Panc1 (cell line): ENCODE measurements at regions not wholly inside any gene's neighbourhood (a gene's known extent, or its start where the extent isn't known, plus 50 kb on each side); places are given as distances from the start of the nearest gene placed in this dataset.

Experiments used
- ATAC-seq: fragments of 200-7000 bp; cut with Tn5 transposase; 2 replicates; pipeline ENCODE4 v1.9.1; 2020; ENCODE audit warnings: mild to moderate bottlenecking, moderate library complexity
- BruUV-seq: library from RNA; stranded (reverse); fragments of 400-500 nt; replicated peaks from 2 replicates; lab custom pipeline; 2021; lab: Mats Ljungman, UMichigan
- CTCF ChIA-PET: fragments of 300-600 bp; sonication (Branson Sonifier 250); formaldehyde crosslinking; loops from one replicate; lab custom pipeline; 2022; ENCODE audit warnings: antibody characterized with exemption; lab: Charles Lee
- POLR2A ChIA-PET: fragments of 300-600 bp; sonication (Branson Sonifier 250); formaldehyde crosslinking; loops from one replicate; lab custom pipeline; 2022; ENCODE audit warnings: antibody characterized with exemption; lab: Charles Lee
- DNase-seq: peaks from one replicate; pipeline ENCODE4 v3.0.0-alpha.2; 2010; ENCODE audit warnings: low read depth, low spot score
- H3K27ac ChIP-seq: 2 replicates; pipeline ENCODE4 v1.5.1; 2011; ENCODE audit warnings: mild to moderate bottlenecking, low read length, inconsistent platforms
- H3K27me3 ChIP-seq: fragments of 200-500 bp; sonication (Bioruptor generic); 2 replicates; pipeline ENCODE4 v1.6.0; 2014; ENCODE audit warnings: low read length, inconsistent platforms; ENCODE audit not compliant: control insufficient read depth, insufficient read depth
- H3K36me3 ChIP-seq: fragments of 200-500 bp; sonication (Bioruptor generic); 2 replicates; pipeline ENCODE4 v1.5.1; 2014; ENCODE audit warnings: inconsistent platforms, mild to moderate bottlenecking, low read length, moderate library complexity; ENCODE audit not compliant: control insufficient read depth, insufficient read depth
- H3K4me1 ChIP-seq: 2 replicates; pipeline ENCODE4 v1.5.1; 2011; ENCODE audit warnings: inconsistent platforms, mild to moderate bottlenecking, low read length, moderate library complexity; ENCODE audit not compliant: control insufficient read depth, insufficient read depth
- H3K4me3 ChIP-seq, 2 experiments: 2 replicates each; pipeline ENCODE4 v1.5.1; 2011 to 2012; ENCODE audit warnings: low read depth in 2 of 2, low read length in 2 of 2, mild to moderate bottlenecking in 2 of 2, inconsistent platforms in 1 of 2, moderate library complexity in 1 of 2
- H3K9me3 ChIP-seq: fragments of 200-500 bp; sonication (Bioruptor generic); 2 replicates; pipeline ENCODE4 v1.5.1; 2014; ENCODE audit warnings: low read depth, mild to moderate bottlenecking, inconsistent platforms, low read length, moderate library complexity; ENCODE audit not compliant: control insufficient read depth, insufficient read depth
- POLR2AphosphoS5 ChIP-seq: IDR thresholded peaks from 2 replicates; pipeline ENCODE4 v1.6.1; 2012; ENCODE audit warnings: mild to moderate bottlenecking, low read depth, low read length, moderate library complexity
- SIN3A ChIP-seq: IDR thresholded peaks from 2 replicates; pipeline ENCODE4 v1.6.1; 2012; ENCODE audit warnings: low read depth, mild to moderate bottlenecking, low read length, moderate library complexity, borderline replicate concordance; ENCODE audit not compliant: insufficient read depth
- TCF7L2 ChIP-seq: IDR thresholded peaks from 2 replicates; pipeline ENCODE4 v1.6.1; 2011; ENCODE audit warnings: mild to moderate bottlenecking, low read depth, low read length, inconsistent platforms
- in situ Hi-C: cut with HindIII; loops from 2 replicates; pipeline ENCODE4 v1.10.0; 2016; ENCODE audit warnings: low sequenced_read_pairs, low pct_unique_long_range_greater_than_20kb
- intact Hi-C: fragments of 100-400 bp; cut with micrococcal nuclease; formaldehyde crosslinking; loops from one replicate; pipeline ENCODE4 v1.10.0; 2022; ENCODE audit not compliant: unreplicated experiment
- TF ChIP-seq, protein P1 (sequence below), 2 experiments: IDR thresholded peaks; 2 replicates each; pipeline ENCODE4 v1.6.1; 2011 to 2012; ENCODE audit warnings: low read depth in 2 of 2, control low read depth in 1 of 2, low read length in 1 of 2, mild to moderate bottlenecking in 1 of 2, moderate library complexity in 1 of 2; ENCODE audit not compliant: insufficient read depth in 1 of 2
- TF ChIP-seq, protein P2 (sequence below): fragments of 450-650 bp; IDR thresholded peaks from 2 replicates; pipeline ENCODE4 v1.5.1; 2017; ENCODE audit warnings: mild to moderate bottlenecking

DNA sequence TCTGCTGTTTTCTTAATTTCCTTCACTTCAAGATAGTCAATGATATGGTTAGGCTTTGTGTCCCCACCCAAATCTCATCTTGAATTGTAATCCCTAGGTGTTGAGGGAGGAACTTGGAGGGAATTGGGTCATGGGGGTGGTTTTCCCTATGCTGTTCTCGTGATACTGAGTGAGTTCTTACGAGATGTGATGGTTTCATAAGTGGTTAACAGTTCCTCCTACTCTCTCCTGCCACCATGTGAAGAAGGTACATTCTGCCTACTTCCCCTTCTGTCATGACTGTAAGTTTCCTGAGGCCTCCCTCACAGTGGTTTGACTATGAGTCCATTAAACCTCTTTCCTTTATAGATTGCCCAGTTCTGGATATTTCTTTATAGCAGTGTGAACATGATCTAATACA is 74.0 kb upstream of the SAMSN1 start:
- no peaks in the 10 kb centered on the region for H3K27me3 ChIP-seq
- in situ Hi-C loops = no loop called here

DNA sequence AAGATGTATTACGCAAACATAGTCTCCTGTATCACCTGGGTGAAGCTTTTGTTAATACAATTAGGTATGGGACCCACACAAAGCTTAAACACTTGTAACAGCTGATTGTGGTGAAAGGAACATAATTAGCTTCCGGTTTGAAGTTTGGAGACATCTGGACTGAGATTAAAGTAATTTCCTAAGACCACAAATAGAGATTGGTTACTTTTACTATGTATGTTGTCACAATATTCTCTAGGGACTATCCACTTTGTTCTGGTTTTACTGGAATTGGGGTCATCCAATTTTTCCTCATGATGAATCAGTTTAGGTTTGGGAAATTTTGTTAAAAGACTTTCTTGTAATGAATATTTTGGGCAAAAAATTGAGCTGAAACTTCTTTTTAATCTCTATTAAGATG is 71.8 kb upstream of the SAMSN1 start:
- CTCF ChIA-PET = no interaction called here
- POLR2A ChIA-PET = no interaction called here
- intact Hi-C loops = no loop called here

More for the DNA sequence above, 74.0 kb upstream of the SAMSN1 start:
- intact Hi-C loops = no loop called here
- Histone ChIP-seq H3K4me1 (no peaks in the 10 kb centered on the region), H3K4me3 (no peak overlapping the region), H3K9me3 (no peaks in the 10 kb centered on the region), H3K36me3 (no peaks in the 10 kb centered on the region), H3K27ac (no peak overlapping the region)
- ChIA-PET CTCF (no interaction called here), POLR2A (no interaction called here)
- no TSS peak for BruUV-seq
- TF ChIP-seq, protein P1, sequence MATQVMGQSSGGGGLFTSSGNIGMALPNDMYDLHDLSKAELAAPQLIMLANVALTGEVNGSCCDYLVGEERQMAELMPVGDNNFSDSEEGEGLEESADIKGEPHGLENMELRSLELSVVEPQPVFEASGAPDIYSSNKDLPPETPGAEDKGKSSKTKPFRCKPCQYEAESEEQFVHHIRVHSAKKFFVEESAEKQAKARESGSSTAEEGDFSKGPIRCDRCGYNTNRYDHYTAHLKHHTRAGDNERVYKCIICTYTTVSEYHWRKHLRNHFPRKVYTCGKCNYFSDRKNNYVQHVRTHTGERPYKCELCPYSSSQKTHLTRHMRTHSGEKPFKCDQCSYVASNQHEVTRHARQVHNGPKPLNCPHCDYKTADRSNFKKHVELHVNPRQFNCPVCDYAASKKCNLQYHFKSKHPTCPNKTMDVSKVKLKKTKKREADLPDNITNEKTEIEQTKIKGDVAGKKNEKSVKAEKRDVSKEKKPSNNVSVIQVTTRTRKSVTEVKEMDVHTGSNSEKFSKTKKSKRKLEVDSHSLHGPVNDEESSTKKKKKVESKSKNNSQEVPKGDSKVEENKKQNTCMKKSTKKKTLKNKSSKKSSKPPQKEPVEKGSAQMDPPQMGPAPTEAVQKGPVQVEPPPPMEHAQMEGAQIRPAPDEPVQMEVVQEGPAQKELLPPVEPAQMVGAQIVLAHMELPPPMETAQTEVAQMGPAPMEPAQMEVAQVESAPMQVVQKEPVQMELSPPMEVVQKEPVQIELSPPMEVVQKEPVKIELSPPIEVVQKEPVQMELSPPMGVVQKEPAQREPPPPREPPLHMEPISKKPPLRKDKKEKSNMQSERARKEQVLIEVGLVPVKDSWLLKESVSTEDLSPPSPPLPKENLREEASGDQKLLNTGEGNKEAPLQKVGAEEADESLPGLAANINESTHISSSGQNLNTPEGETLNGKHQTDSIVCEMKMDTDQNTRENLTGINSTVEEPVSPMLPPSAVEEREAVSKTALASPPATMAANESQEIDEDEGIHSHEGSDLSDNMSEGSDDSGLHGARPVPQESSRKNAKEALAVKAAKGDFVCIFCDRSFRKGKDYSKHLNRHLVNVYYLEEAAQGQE (IDR thresholded peaks at IDR 0.05; ENCODE audit: insufficient read depth in 1 of 2, low read depth in 2 of 2, low read length in 1 of 2) = no peak
- TF ChIP-seq SIN3A (no peak), TCF7L2 (no peak), POLR2AphosphoS5 (no peak)
- TF ChIP-seq, protein P2, sequence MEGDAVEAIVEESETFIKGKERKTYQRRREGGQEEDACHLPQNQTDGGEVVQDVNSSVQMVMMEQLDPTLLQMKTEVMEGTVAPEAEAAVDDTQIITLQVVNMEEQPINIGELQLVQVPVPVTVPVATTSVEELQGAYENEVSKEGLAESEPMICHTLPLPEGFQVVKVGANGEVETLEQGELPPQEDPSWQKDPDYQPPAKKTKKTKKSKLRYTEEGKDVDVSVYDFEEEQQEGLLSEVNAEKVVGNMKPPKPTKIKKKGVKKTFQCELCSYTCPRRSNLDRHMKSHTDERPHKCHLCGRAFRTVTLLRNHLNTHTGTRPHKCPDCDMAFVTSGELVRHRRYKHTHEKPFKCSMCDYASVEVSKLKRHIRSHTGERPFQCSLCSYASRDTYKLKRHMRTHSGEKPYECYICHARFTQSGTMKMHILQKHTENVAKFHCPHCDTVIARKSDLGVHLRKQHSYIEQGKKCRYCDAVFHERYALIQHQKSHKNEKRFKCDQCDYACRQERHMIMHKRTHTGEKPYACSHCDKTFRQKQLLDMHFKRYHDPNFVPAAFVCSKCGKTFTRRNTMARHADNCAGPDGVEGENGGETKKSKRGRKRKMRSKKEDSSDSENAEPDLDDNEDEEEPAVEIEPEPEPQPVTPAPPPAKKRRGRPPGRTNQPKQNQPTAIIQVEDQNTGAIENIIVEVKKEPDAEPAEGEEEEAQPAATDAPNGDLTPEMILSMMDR = no peak
- ATAC-seq = no peak
- no peak for DNase-seq

More for the DNA sequence above, 71.8 kb upstream of the SAMSN1 start:
- DNase-seq = no peak
- H3K27ac ChIP-seq = no peak overlapping the region
- ATAC-seq = no peak
- H3K27me3 ChIP-seq = no peaks in the 10 kb centered on the region
- TF ChIP-seq SIN3A = no peak
- TF ChIP-seq TCF7L2 = no peak
- no peak for TF ChIP-seq POLR2AphosphoS5
- TF ChIP-seq, protein P2 = no peak
- TF ChIP-seq, protein P1 (IDR thresholded peaks at IDR 0.05; ENCODE audit: insufficient read depth in 1 of 2, low read depth in 2 of 2, low read length in 1 of 2) = no peak
- H3K4me1 ChIP-seq = no peaks in the 10 kb centered on the region
- BruUV-seq = no TSS peak
- in situ Hi-C loops = no loop called here
- no peaks in the 10 kb centered on the region for H3K9me3 ChIP-seq
- H3K36me3 ChIP-seq = no peaks in the 10 kb centered on the region
- H3K4me3 ChIP-seq = no peak overlapping the region
